PC-3 (cell line): ENCODE measurements at regions not wholly inside any gene's neighbourhood (a gene's known extent, or its start where the extent isn't known, plus 50 kb on each side); places are given as distances from the start of the nearest gene placed in this dataset.

Experiments used
- ATAC-seq: fragments of 200-7000 bp; cut with Tn5 transposase; 2 replicates; pipeline ENCODE4 v1.9.1; 2020; ENCODE audit warnings: mild to moderate bottlenecking, moderate library complexity
- BruUV-seq: library from RNA; stranded (reverse); fragments of 400-500 nt; replicated peaks from 2 replicates; lab custom pipeline; 2021; lab: Mats Ljungman, UMichigan
- CTCF ChIA-PET: fragments of 300-600 bp; sonication (Branson Sonifier 250); formaldehyde crosslinking; loops from one replicate; lab custom pipeline; 2022; ENCODE audit warnings: antibody characterized with exemption; lab: Charles Lee
- POLR2A ChIA-PET: fragments of 300-600 bp; sonication (Branson Sonifier 250); formaldehyde crosslinking; loops from one replicate; lab custom pipeline; 2022; ENCODE audit warnings: antibody characterized with exemption; ENCODE audit not compliant: unreplicated experiment; lab: Charles Lee
- DNase-seq: peaks from one replicate; pipeline ENCODE4 v3.0.0-alpha.2; 2015
- H2AFZ ChIP-seq: fragments of 300-600 bp; sonication (generic); 2 replicates; pipeline ENCODE4 v1.6.0; 2016; ENCODE audit warnings: antibody characterized with exemption, low read length
- H3F3A ChIP-seq: fragments of 300-600 bp; sonication (generic); one replicate; pipeline ENCODE4 v1.6.0; 2017; ENCODE audit warnings: antibody characterized with exemption, low read length, control low read depth, mild to moderate bottlenecking; ENCODE audit not compliant: unreplicated experiment
- H3K27ac ChIP-seq: fragments of 300-600 bp; sonication (generic); 2 replicates; pipeline ENCODE4 v1.5.1; 2016; ENCODE audit warnings: mild to moderate bottlenecking, low read length
- H3K27me3 ChIP-seq: fragments of 300-600 bp; sonication (generic); 2 replicates; pipeline ENCODE4 v1.6.1; 2016; ENCODE audit warnings: low read length, mixed read lengths
- H3K36me3 ChIP-seq: fragments of 300-600 bp; sonication (generic); 2 replicates; pipeline ENCODE4 v1.6.1; 2016; ENCODE audit warnings: low read depth, mixed run types, low read length, mixed read lengths
- H3K4me1 ChIP-seq: fragments of 300-600 bp; sonication (generic); 2 replicates; pipeline ENCODE4 v1.5.1; 2016; ENCODE audit warnings: low read length; ENCODE audit not compliant: insufficient read depth
- H3K4me2 ChIP-seq: fragments of 300-600 bp; sonication (generic); 2 replicates; pipeline ENCODE4 v1.6.0; 2016; ENCODE audit warnings: low read length
- H3K4me3 ChIP-seq: fragments of 300-600 bp; sonication (generic); 2 replicates; pipeline ENCODE4 v1.5.1; 2016; ENCODE audit warnings: mild to moderate bottlenecking, low read length, mixed read lengths
- H3K79me2 ChIP-seq: fragments of 300-600 bp; sonication (generic); 2 replicates; pipeline ENCODE4 v1.6.1; 2017; ENCODE audit warnings: low read length, mixed read lengths
- H3K9ac ChIP-seq: fragments of 300-600 bp; sonication (generic); 2 replicates; pipeline ENCODE4 v1.6.0; 2016; ENCODE audit warnings: mild to moderate bottlenecking, low read length
- H3K9me2 ChIP-seq: fragments of 300-600 bp; sonication (generic); replicated peaks from 2 replicates; pipeline ENCODE4 v1.6.1; 2016; ENCODE audit warnings: mixed run types, low read length, mixed read lengths
- H3K9me3 ChIP-seq: fragments of 300-600 bp; sonication (generic); 2 replicates; pipeline ENCODE4 v1.6.1; 2016; ENCODE audit warnings: low read length, mixed read lengths
- H4K20me1 ChIP-seq: fragments of 300-600 bp; sonication (generic); 2 replicates; pipeline ENCODE4 v1.6.1; 2016; ENCODE audit warnings: low read length, mixed read lengths
- CTCF ChIP-seq: fragments of 300-600 bp; sonication (generic); conservative IDR thresholded peaks from 2 replicates; pipeline ENCODE4 v1.5.1; 2017; ENCODE audit warnings: antibody characterized with exemption, low read depth, mild to moderate bottlenecking, low read length
- EZH2 ChIP-seq: fragments of 300-600 bp; sonication (generic); IDR thresholded peaks from one replicate; pipeline ENCODE4 v1.6.1; 2017; ENCODE audit warnings: antibody characterized with exemption, mild to moderate bottlenecking, low read length; ENCODE audit not compliant: unreplicated experiment
- EZH2phosphoT487 ChIP-seq: fragments of 300-600 bp; sonication (generic); IDR thresholded peaks from 2 replicates; pipeline ENCODE4 v1.6.1; 2018; ENCODE audit warnings: mild to moderate bottlenecking, antibody characterized with exemption, low read length, borderline replicate concordance
- intact Hi-C: fragments of 100-400 bp; cut with micrococcal nuclease; formaldehyde crosslinking; loops from 2 replicates; pipeline ENCODE4 v1.9.0; 2023

- Histone ChIP-seq H3K4me1 (peaks cover 13% of the 10 kb centered on the region), H2AFZ (no peak overlapping the region), H3F3A (no peaks in the 10 kb centered on the region), H3K27me3 (no peaks in the 10 kb centered on the region), H3K36me3 (no peaks in the 10 kb centered on the region), H4K20me1 (no peaks in the 10 kb centered on the region), H3K4me3 (no peak overlapping the region), H3K9ac (no peak overlapping the region), H3K9me3 (no peaks in the 10 kb centered on the region), H3K4me2 (no peak overlapping the region), H3K27ac (no peak overlapping the region), H3K9me2 (no peaks in the 10 kb centered on the region), H3K79me2 (no peaks in the 10 kb centered on the region)
- ChIA-PET CTCF (interaction anchor here (0.6 kb wide), 1 partner anchor 668 kb away, joined by 4 read pairs; no protein-coding TSS in a partner anchor), POLR2A (no interaction called here)
- DNase-seq (no peak), ATAC-seq (no peak)
- BruUV-seq: no TSS peak
- intact Hi-C loops: no loop called here
- no peak for TF ChIP-seq CTCF
Measured at GRCh38 chr21:28769683-28770082, 223.0 kb downstream of the LTN1 start.

GRCh38 chr21:28768753-28769152, 223.9 kb downstream of the LTN1 start:
- Histone ChIP-seq H3K4me3 (no peak overlapping the region), H4K20me1 (no peaks in the 10 kb centered on the region), H3K27me3 (no peaks in the 10 kb centered on the region), H3F3A (no peaks in the 10 kb centered on the region), H3K27ac (no peak overlapping the region), H3K4me1 (peaks cover 13% of the 10 kb centered on the region), H3K9me2 (no peaks in the 10 kb centered on the region), H3K36me3 (no peaks in the 10 kb centered on the region), H3K4me2 (no peak overlapping the region), H3K9ac (no peak overlapping the region), H3K9me3 (no peaks in the 10 kb centered on the region), H3K79me2 (no peaks in the 10 kb centered on the region), H2AFZ (no peak overlapping the region)
- TF ChIP-seq CTCF: no peak
- no peak for TF ChIP-seq EZH2
- no peak for TF ChIP-seq EZH2phosphoT487
- no peak for ATAC-seq
- no peak for DNase-seq
- intact Hi-C loops: no loop called here
- no TSS peak for BruUV-seq
- POLR2A ChIA-PET: no interaction called here
- CTCF ChIA-PET: no interaction called here

GRCh38 chr21:28767523-28767922, 225.2 kb downstream of the LTN1 start:
- no peak for DNase-seq

More at GRCh38 chr21:28767523-28767922, 225.2 kb downstream of the LTN1 start:
- Histone ChIP-seq H3K4me1 (peaks cover 13% of the 10 kb centered on the region), H3K9me3 (no peaks in the 10 kb centered on the region), H3K4me2 (no peak overlapping the region), H3K36me3 (no peaks in the 10 kb centered on the region), H3K4me3 (no peak overlapping the region), H2AFZ (no peak overlapping the region), H3K9me2 (no peaks in the 10 kb centered on the region), H3K9ac (no peak overlapping the region), H3K27me3 (no peaks in the 10 kb centered on the region), H3F3A (no peaks in the 10 kb centered on the region), H3K27ac (no peak overlapping the region), H3K79me2 (no peaks in the 10 kb centered on the region), H4K20me1 (no peaks in the 10 kb centered on the region)
- BruUV-seq: no TSS peak
- ChIA-PET POLR2A (no interaction called here), CTCF (no interaction called here)
- intact Hi-C loops: no loop called here
- TF ChIP-seq EZH2phosphoT487 (no peak), CTCF (no peak), EZH2 (no peak)
- ATAC-seq: no peak
